Hepatocyte (in vitro differentiated cells): ENCODE measurements at regions not wholly inside any gene's neighbourhood (a gene's known extent, or its start where the extent isn't known, plus 50 kb on each side); places are given as distances from the start of the nearest gene placed in this dataset.

Source experiments
- DNase-seq: peaks from one replicate; pipeline ENCODE4 v3.0.0-alpha.2; 2016; ENCODE audit warnings: low spot score
- H2AFZ ChIP-seq: fragments of 200-600 bp; sonication (generic); 2 replicates; pipeline ENCODE4 v1.6.0; 2016; ENCODE audit warnings: antibody characterized with exemption, mild to moderate bottlenecking
- H3K27ac ChIP-seq: fragments of 200-600 bp; sonication (generic); 2 replicates; pipeline ENCODE4 v1.5.1; 2016; ENCODE audit warnings: mild to moderate bottlenecking
- H3K27me3 ChIP-seq: fragments of 200-600 bp; sonication (generic); 2 replicates; pipeline ENCODE4 v1.6.1; 2016
- H3K36me3 ChIP-seq: fragments of 200-600 bp; sonication (generic); replicated peaks from 2 replicates; pipeline ENCODE4 v1.5.1; 2016; ENCODE audit warnings: low read depth; ENCODE audit not compliant: insufficient read depth
- H3K4me1 ChIP-seq: fragments of 200-600 bp; sonication (generic); 2 replicates; pipeline ENCODE4 v1.5.1; 2016; ENCODE audit warnings: mild to moderate bottlenecking, moderate library complexity; ENCODE audit not compliant: insufficient read depth
- H3K4me2 ChIP-seq: fragments of 200-600 bp; sonication (generic); 2 replicates; pipeline ENCODE4 v1.6.0; 2016
- H3K4me3 ChIP-seq: fragments of 200-600 bp; sonication (generic); 2 replicates; pipeline ENCODE4 v1.5.1; 2016; ENCODE audit warnings: mild to moderate bottlenecking
- H3K79me2 ChIP-seq: fragments of 200-600 bp; sonication (generic); 2 replicates; pipeline ENCODE4 v1.6.0; 2017; ENCODE audit warnings: mild to moderate bottlenecking
- H3K9me2 ChIP-seq: fragments of 200-600 bp; sonication (generic); replicated peaks from 2 replicates; pipeline ENCODE4 v1.6.0; 2017; ENCODE audit warnings: mild to moderate bottlenecking; ENCODE audit not compliant: insufficient read depth
- H3K9me3 ChIP-seq: fragments of 200-600 bp; sonication (generic); 2 replicates; pipeline ENCODE4 v1.5.1; 2016; ENCODE audit warnings: low read depth, mild to moderate bottlenecking
- H4K20me1 ChIP-seq: fragments of 200-600 bp; sonication (generic); 2 replicates; pipeline ENCODE4 v1.6.0; 2016; ENCODE audit warnings: mild to moderate bottlenecking; ENCODE audit not compliant: insufficient read depth, poor library complexity, severe bottlenecking
- CTCF ChIP-seq: fragments of 200-600 bp; sonication (generic); IDR thresholded peaks from 2 replicates; pipeline ENCODE4 v1.5.1; 2016; ENCODE audit warnings: antibody characterized with exemption, mild to moderate bottlenecking; ENCODE audit not compliant: poor library complexity
- EZH2 ChIP-seq: fragments of 200-600 bp; sonication (generic); IDR thresholded peaks from 2 replicates; pipeline ENCODE4 v1.6.1; 2016; ENCODE audit warnings: antibody characterized with exemption, mild to moderate bottlenecking, borderline replicate concordance
- EZH2phosphoT487 ChIP-seq: fragments of 200-600 bp; sonication (generic); IDR thresholded peaks from one replicate; pipeline ENCODE4 v1.6.1; 2018; ENCODE audit warnings: antibody characterized with exemption, mild to moderate bottlenecking, low read depth, moderate library complexity; ENCODE audit not compliant: unreplicated experiment, severe bottlenecking
- WGBS: methylation state at CpG from one replicate; pipeline ENCODE4 v1.1.6; 2016; ENCODE audit warnings: low lambda C conversion rate; ENCODE audit errors: missing lambda C conversion rate; 5-methylcytosine and 5-hydroxymethylcytosine counted together

- WGBS = 81% methylated on average over 8 of the region's 8 CpGs
These were observed 241.7 kb downstream of the MIAT start for GRCh38 chr22:26898946-26899605.

GRCh38 chr22:26900787-26901186 is 243.4 kb downstream of the MIAT start:
- no peak for TF ChIP-seq CTCF
- TF ChIP-seq EZH2phosphoT487 = no peak
- TF ChIP-seq EZH2 = no peak
- DNase-seq = no peak

More at GRCh38 chr22:26898946-26899605, 241.7 kb downstream of the MIAT start:
- H3K27ac ChIP-seq = no peak overlapping the region
- TF ChIP-seq CTCF (no peak), EZH2 (no peak), EZH2phosphoT487 (no peak)
- no peaks in the 10 kb centered on the region for H3K9me3 ChIP-seq
- no peaks in the 10 kb centered on the region for H3K36me3 ChIP-seq
- H3K4me3 ChIP-seq = no peak overlapping the region
- H2AFZ ChIP-seq = no peak overlapping the region
- peaks cover 26% of the 10 kb centered on the region for H3K27me3 ChIP-seq
- no peaks in the 10 kb centered on the region for H3K79me2 ChIP-seq
- DNase-seq = no peak
- peaks cover 24% of the 10 kb centered on the region for H3K4me1 ChIP-seq
- H3K9me2 ChIP-seq = no peaks in the 10 kb centered on the region
- H3K4me2 ChIP-seq = no peak overlapping the region
- no peaks in the 10 kb centered on the region for H4K20me1 ChIP-seq

GRCh38 chr22:26901198-26901816 is 243.9 kb downstream of the MIAT start:
- Histone ChIP-seq H3K9me3 (no peaks in the 10 kb centered on the region), H3K36me3 (no peaks in the 10 kb centered on the region), H3K4me1 (peaks cover 10% of the 10 kb centered on the region), H3K4me3 (no peak overlapping the region), H4K20me1 (no peaks in the 10 kb centered on the region), H3K27ac (no peak overlapping the region), H3K9me2 (no peaks in the 10 kb centered on the region), H2AFZ (no peak overlapping the region), H3K79me2 (no peaks in the 10 kb centered on the region), H3K27me3 (peaks cover 43% of the 10 kb centered on the region), H3K4me2 (no peak overlapping the region)
- TF ChIP-seq EZH2phosphoT487 = no peak
- no peak for TF ChIP-seq EZH2
- TF ChIP-seq CTCF = no peak
- 74% methylated on average over 20 of the region's 20 CpGs for WGBS
- DNase-seq = no peak

More at GRCh38 chr22:26900787-26901186, 243.4 kb downstream of the MIAT start:
- WGBS = 76% methylated on average over 5 of the region's 5 CpGs
- Histone ChIP-seq H3K36me3 (no peaks in the 10 kb centered on the region), H3K9me2 (no peaks in the 10 kb centered on the region), H3K4me1 (peaks cover 10% of the 10 kb centered on the region), H3K79me2 (no peaks in the 10 kb centered on the region), H3K27ac (no peak overlapping the region), H2AFZ (no peak overlapping the region), H3K4me3 (no peak overlapping the region), H4K20me1 (no peaks in the 10 kb centered on the region), H3K9me3 (no peaks in the 10 kb centered on the region), H3K4me2 (no peak overlapping the region), H3K27me3 (peaks cover 38% of the 10 kb centered on the region)
